GM10248 (cell line): ENCODE measurements at regions not wholly inside any gene's neighbourhood (a gene's known extent, or its start where the extent isn't known, plus 50 kb on each side); places are given as distances from the start of the nearest gene placed in this dataset.

ENCODE experiments used
- CTCF ChIA-PET: fragments of 300-600 bp; sonication (Branson Sonifier 250); formaldehyde crosslinking; extraction: SDS; loops from one replicate; lab custom pipeline; 2021; ENCODE audit warnings: antibody characterized with exemption; lab: Yijun Ruan, JAX
- POLR2A ChIA-PET: fragments of 350-650 bp; sonication (Branson Sonifier 250); formaldehyde crosslinking; extraction: SDS; loops from one replicate; lab custom pipeline; 2020; ENCODE audit warnings: antibody characterized with exemption; lab: Yijun Ruan, JAX
- DNase-seq: peaks from one replicate; pipeline ENCODE4 v3.0.0; 2012; ENCODE audit errors: extremely low spot score
- CTCF ChIP-seq: IDR thresholded peaks from 2 replicates; pipeline ENCODE4 v1.5.1; 2012; ENCODE audit warnings: mild to moderate bottlenecking, low read depth; ENCODE audit errors: extremely low read depth, missing control alignments, control extremely low read depth

DNA sequence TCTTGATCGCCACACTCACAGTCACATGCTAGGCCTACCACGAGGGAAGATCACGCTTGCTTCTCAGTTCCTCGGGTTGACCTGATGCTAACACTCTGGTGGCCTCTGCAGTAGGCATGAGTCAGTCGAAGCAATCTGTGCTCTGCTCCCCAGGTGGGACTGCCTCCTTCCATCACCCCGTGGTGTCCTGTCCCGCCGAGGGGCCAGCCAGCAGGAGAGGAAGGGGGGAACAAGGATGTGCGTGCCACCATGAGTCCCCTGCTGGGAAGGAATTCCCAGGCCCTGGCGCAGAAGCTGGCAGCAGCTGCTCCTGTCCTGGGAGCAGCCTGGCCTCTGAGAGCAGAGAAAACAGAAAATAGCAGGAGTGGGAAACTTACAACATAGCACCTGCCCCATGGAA is 695.0 kb upstream of the NRP1 start:
- CTCF ChIA-PET, result interaction anchor here (1.0 kb wide), 1 partner anchor 27 kb away, joined by 3 read pairs; no protein-coding TSS in a partner anchor
- no peak for DNase-seq

DNA sequence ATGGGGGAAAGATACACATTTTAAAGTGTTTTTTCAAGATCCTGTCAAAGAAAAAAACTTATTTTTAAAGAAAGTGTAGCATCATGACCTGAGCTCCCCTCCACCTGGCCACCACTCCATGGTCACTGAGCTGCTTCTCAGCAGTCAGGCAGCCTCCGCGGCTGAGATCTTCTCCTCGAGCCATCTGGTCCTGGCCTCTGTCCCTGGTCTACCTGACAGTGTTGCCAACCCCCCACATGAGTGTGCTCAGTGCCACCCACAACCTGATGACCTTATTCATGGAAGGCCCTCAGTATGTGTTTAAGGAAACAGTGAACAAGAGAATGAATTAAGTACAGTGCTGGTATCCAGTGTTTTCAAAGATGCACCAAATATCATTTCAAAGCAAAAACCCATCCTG is 694.5 kb upstream of the NRP1 start:
- ChIA-PET POLR2A (no interaction called here), CTCF (interaction anchor here (1.0 kb wide), 1 partner anchor 28 kb away, joined by 3 read pairs; no protein-coding TSS in a partner anchor)
- TF ChIP-seq CTCF, result no peak
- DNase-seq, result no peak

More for the DNA sequence above, 695.0 kb upstream of the NRP1 start:
- TF ChIP-seq CTCF, result no peak
- POLR2A ChIA-PET, result no interaction called here

GRCh38 chr10:34024693-34025425 is 690.4 kb upstream of the NRP1 start:
- ChIA-PET POLR2A (no interaction called here), CTCF (interaction anchor here (0.9 to 1.9 kb wide), 2 partner anchors 10 to 14 kb away, joined by 3 to 5 read pairs; no protein-coding TSS in a partner anchor)
- TF ChIP-seq CTCF, result no peak
- no peak for DNase-seq

DNA sequence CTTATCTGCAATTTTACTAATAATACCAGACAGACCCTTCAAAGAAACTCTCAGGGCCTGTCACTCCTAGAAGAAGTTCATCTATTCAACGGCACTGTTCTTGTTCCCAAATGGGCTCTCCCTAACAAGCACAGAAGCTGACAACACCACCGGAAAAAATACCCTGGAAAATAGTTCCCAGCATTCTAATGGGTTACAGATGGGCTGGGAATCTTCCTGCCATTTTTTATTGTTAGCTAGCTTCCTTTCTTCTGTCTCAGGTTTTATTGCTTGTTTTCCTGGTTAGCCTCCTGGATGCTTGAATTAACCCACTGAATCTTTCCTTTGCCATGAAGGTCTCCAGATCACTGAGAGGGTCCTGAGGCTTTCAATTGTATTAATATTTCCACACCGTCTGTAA is 689.8 kb upstream of the NRP1 start:
- CTCF ChIA-PET, result interaction anchor here (0.9 to 1.9 kb wide), 2 partner anchors 10 to 14 kb away, joined by 3 to 5 read pairs; no protein-coding TSS in a partner anchor
- POLR2A ChIA-PET, result no interaction called here
- DNase-seq, result no peak
- no peak for TF ChIP-seq CTCF

DNA sequence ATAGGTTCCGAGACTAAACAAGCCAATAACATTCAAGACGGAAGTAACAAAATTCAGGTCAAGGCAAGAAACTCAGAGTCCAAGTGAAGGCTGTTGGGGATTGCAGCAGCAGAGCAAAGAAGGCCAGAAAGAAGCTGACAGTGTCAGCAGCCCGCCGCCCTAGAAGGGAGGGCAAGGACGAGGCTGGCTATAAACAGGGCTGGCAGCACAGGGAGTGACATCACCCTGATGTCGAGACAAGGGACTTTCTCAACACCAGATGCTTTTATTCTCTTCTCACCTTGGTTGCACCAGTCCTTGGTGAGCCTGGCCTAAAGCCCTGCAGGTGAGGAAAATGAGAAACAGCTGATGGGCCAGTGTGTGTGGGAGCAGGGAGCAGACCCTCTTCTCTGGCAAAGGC is 687.7 kb upstream of the NRP1 start:
- TF ChIP-seq CTCF, result no peak
- CTCF ChIA-PET, result interaction anchor here (0.9 kb wide), 1 partner anchor 35 kb away, joined by 3 read pairs; no protein-coding TSS in a partner anchor
- POLR2A ChIA-PET, result no interaction called here
- no peak for DNase-seq

DNA sequence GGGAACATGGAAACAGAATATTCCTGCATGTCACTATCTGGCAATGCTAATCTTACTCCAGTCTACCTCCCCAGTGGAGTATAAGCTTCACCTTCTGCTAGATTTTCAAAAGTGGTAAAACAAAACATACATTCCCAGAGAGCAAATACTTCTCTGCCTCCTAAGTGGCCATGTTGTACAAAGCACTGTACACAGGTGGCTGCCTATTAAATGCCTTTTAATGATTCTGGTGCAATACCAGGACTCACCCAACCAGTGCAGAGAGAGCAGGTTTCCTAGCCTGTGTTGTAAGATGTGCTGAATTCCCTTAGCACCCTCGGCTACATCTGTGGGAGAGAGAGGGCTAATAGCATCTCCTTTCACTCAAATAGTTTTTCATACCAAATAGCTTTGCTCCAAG is 684.3 kb upstream of the NRP1 start:
- no peak for DNase-seq
- ChIA-PET CTCF (no interaction called here), POLR2A (no interaction called here)
- TF ChIP-seq CTCF, result no peak
